ENCODE measurements at regions not wholly inside any gene's neighbourhood (a gene's known extent, or its start where the extent isn't known, plus 50 kb on each side); places are given as distances from the start of the nearest gene placed in this dataset.

DNA sequence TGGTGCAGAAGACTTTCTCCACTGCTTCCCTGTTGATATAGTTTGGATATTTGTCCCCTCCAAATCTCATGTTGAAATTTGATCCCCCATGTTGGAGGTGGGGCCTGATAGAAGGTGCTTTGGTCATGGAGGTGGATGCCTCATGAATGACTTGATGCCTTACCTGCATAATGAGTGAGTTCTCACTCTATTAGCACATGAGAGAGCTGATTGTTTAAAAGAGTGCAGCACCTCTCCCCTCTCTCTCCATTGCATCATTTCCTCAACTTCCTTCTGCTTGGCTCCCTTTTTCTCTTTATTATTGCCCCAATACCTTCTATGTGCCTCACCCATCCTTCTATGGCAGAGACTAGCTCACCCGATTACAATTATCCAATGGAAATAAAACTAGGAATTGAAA lies 90.8 kb upstream of the COX10 start:
- Histone ChIP-seq H3K27ac (ENCODE audit: low read depth in 1 of 2, low read length in 2 of 2) (no peak overlapping the region), H3K4me1 (ENCODE audit: control insufficient read depth in 1 of 2, insufficient read depth in 2 of 2, low read length in 2 of 2) (no peaks in the 10 kb centered on the region), H3K36me3 (ENCODE audit: control insufficient read depth in 1 of 2, insufficient read depth in 2 of 2, low read length in 1 of 2) (peaks cover 0 to 3% of the 10 kb centered on the region in 2 donors), H3K4me3 (ENCODE audit: low read length in 2 of 2) (no peak overlapping the region), H3K27me3 (ENCODE audit: control insufficient read depth in 1 of 2, insufficient read depth in 2 of 2, low read length in 1 of 2) (no peaks in the 10 kb centered on the region), H3K9me3 (ENCODE audit: control insufficient read depth, low read length) (no peaks in the 10 kb centered on the region)
- WGBS, 2 donors, result 89 to 99% methylated on average over 1 of the region's 1 CpG
- DNase-seq, result no peak
- ATAC-seq (ENCODE audit: low FRiP score), result no peak
- intact Hi-C loops (cut with DNase I), result no loop called here

DNA sequence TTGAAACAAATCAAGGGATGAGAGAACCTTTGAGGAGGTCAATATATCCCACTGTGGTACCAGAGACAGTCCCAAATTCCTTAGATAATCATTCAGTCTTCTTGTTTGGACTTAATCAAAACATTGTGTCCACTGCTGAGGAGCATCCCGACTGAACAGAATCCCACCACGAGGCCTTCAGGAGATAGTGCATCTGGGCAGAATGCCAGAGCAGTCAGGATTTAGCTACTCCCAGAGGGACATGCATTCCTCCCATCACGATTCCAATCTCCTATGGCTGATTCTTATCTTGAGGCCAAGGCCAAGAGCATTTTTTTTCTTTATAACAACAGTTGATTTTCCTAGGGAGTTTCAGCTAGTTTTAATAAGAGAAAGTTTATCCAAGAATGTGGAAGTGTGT lies 87.4 kb upstream of the COX10 start:
- no peaks in the 10 kb centered on the region for H3K9me3 ChIP-seq (ENCODE audit: control insufficient read depth, low read length)
- H3K4me1 ChIP-seq (ENCODE audit: control insufficient read depth in 1 of 2, insufficient read depth in 2 of 2, low read length in 2 of 2), result no peaks in the 10 kb centered on the region
- H3K36me3 ChIP-seq (ENCODE audit: control insufficient read depth in 1 of 2, insufficient read depth in 2 of 2, low read length in 1 of 2), result peaks cover 0 to 3% of the 10 kb centered on the region in 2 donors
- DNase-seq, result no peak
- ATAC-seq (ENCODE audit: low FRiP score), result no peak
- H3K4me3 ChIP-seq (ENCODE audit: low read length in 2 of 2), result no peak overlapping the region
- 37 to 47% methylated on average over 3 of the region's 3 CpGs for WGBS, 2 donors
- intact Hi-C loops (cut with DNase I), result no loop called here
- H3K27ac ChIP-seq (ENCODE audit: low read depth in 1 of 2, low read length in 2 of 2), result no peak overlapping the region
- no peaks in the 10 kb centered on the region for H3K27me3 ChIP-seq (ENCODE audit: control insufficient read depth in 1 of 2, insufficient read depth in 2 of 2, low read length in 1 of 2)

DNA sequence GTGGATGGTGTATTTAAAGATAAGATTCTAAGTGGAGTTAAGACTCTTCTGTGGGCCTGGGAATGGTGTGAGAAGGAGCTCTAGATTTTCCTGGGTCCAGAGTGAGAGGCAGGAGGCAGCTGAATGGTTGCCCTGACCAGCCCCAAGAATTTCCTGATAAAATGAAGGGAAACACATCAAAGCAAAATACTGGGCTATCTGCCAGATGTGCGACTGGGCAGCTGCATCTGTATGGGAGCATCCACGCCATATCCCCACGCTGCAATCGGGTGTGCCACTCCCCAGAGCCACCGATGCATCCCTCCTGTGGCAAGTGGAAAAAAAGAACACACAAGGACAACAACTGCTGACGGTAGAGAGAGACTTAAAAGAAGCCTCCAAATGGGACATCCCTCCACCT lies 84.3 kb upstream of the COX10 start:
- 77 to 81% methylated on average over 6 of the region's 6 CpGs for WGBS, 2 donors
- H3K27ac ChIP-seq (ENCODE audit: low read depth in 1 of 2, low read length in 2 of 2), result no peak overlapping the region
- DNase-seq, result no peak
- peaks cover 0 to 3% of the 10 kb centered on the region in 2 donors for H3K36me3 ChIP-seq (ENCODE audit: control insufficient read depth in 1 of 2, insufficient read depth in 2 of 2, low read length in 1 of 2)
- no peak overlapping the region for H3K4me3 ChIP-seq (ENCODE audit: low read length in 2 of 2)
- H3K9me3 ChIP-seq (ENCODE audit: control insufficient read depth, low read length), result no peaks in the 10 kb centered on the region
- no peaks in the 10 kb centered on the region for H3K4me1 ChIP-seq (ENCODE audit: control insufficient read depth in 1 of 2, insufficient read depth in 2 of 2, low read length in 2 of 2)
- intact Hi-C loops (cut with DNase I), result no loop called here
- no peaks in the 10 kb centered on the region for H3K27me3 ChIP-seq (ENCODE audit: control insufficient read depth in 1 of 2, insufficient read depth in 2 of 2, low read length in 1 of 2)
- ATAC-seq (ENCODE audit: low FRiP score), result no peak

DNA sequence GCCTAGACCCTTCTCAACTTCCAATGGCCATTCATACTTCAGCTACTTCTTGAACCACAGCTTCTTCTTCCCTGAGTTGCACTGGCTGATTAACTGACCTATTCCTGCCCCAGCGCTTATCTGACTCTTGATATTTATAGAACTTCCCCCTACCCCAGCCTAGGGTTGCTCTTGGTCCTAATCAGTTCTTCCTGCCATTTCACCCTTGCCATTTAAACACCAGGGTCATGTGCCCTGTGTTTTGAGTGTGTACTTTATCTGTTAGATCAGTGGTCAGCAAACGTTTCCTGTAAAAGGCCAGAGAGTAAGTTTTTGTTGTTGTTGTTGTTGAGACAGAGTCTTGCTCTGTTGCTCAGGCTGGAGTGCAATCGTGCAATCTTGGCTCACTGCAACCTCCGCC lies 82.4 kb upstream of the COX10 start:
- Histone ChIP-seq H3K9me3 (ENCODE audit: control insufficient read depth, low read length) (no peaks in the 10 kb centered on the region), H3K27ac (ENCODE audit: low read depth in 1 of 2, low read length in 2 of 2) (no peak overlapping the region), H3K36me3 (ENCODE audit: control insufficient read depth in 1 of 2, insufficient read depth in 2 of 2, low read length in 1 of 2) (peaks cover 0 to 3% of the 10 kb centered on the region in 2 donors), H3K4me3 (ENCODE audit: low read length in 2 of 2) (no peak overlapping the region), H3K4me1 (ENCODE audit: control insufficient read depth in 1 of 2, insufficient read depth in 2 of 2, low read length in 2 of 2) (no peaks in the 10 kb centered on the region), H3K27me3 (ENCODE audit: control insufficient read depth in 1 of 2, insufficient read depth in 2 of 2, low read length in 1 of 2) (no peaks in the 10 kb centered on the region)
- no peak for DNase-seq
- intact Hi-C loops (cut with DNase I), result no loop called here
- WGBS, 2 donors, result 79 to 87% methylated on average over 4 of the region's 4 CpGs
- ATAC-seq (ENCODE audit: low FRiP score), result no peak

DNA sequence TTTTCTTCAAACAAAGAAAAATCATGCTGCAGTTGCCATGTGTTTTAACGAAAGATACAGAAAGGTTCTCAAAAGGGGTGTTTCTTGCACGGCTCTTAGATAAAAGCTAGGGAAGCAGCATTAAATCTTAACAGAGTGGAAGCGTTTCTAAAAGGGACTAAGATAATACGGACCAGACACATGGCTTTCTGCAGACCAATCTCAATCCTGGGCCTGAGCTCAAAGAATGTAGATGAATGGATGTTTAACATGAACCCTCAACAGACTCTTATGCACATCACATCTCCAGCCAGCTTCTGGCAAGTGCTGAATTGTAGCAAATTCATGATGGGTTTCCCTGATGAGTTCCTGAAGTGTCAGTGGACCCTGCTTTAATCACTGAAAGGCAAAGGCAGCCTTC lies 80.2 kb upstream of the COX10 start:
- no peaks in the 10 kb centered on the region for H3K36me3 ChIP-seq (ENCODE audit: control insufficient read depth in 1 of 2, insufficient read depth in 2 of 2, low read length in 1 of 2)
- H3K4me3 ChIP-seq (ENCODE audit: low read length in 2 of 2), result no peak overlapping the region
- intact Hi-C loops (cut with DNase I), result no loop called here
- no peaks in the 10 kb centered on the region for H3K9me3 ChIP-seq (ENCODE audit: control insufficient read depth, low read length)
- H3K27ac ChIP-seq (ENCODE audit: low read depth in 1 of 2, low read length in 2 of 2), result no peak overlapping the region
- no peaks in the 10 kb centered on the region for H3K27me3 ChIP-seq (ENCODE audit: control insufficient read depth in 1 of 2, insufficient read depth in 2 of 2, low read length in 1 of 2)
- no peak for ATAC-seq (ENCODE audit: low FRiP score)
- H3K4me1 ChIP-seq (ENCODE audit: control insufficient read depth in 1 of 2, insufficient read depth in 2 of 2, low read length in 2 of 2), result no peaks in the 10 kb centered on the region
- no peak for DNase-seq
- 81 to 91% methylated on average over 4 of the region's 4 CpGs for WGBS, 2 donors

DNA sequence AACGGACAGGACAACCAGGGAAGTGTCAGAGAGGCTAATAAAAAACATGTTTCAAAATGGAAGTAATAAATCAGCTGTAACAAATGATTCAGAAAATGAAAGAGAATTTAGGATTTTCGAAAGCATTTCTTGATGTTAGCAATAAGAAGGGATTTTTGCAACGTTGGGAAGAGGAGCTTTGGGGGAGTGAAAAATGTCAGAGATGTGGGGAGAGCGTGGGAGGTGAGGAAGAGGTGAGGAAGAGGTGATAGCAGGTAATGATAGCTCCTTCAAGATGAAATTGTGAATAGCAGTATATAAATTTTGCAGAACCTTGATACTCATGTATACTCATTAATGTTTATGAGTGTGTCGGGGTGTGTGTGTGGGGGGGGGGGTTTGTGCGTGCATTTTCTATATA lies 76.2 kb upstream of the COX10 start:
- no peaks in the 10 kb centered on the region for H3K9me3 ChIP-seq (ENCODE audit: control insufficient read depth, low read length)
- no peak overlapping the region for H3K4me3 ChIP-seq (ENCODE audit: low read length in 2 of 2)
- H3K4me1 ChIP-seq (ENCODE audit: control insufficient read depth in 1 of 2, insufficient read depth in 2 of 2, low read length in 2 of 2), result no peaks in the 10 kb centered on the region
- intact Hi-C loops (cut with DNase I), result no loop called here
- no peaks in the 10 kb centered on the region for H3K27me3 ChIP-seq (ENCODE audit: control insufficient read depth in 1 of 2, insufficient read depth in 2 of 2, low read length in 1 of 2)
- ATAC-seq (ENCODE audit: low FRiP score) (no peak), DNase-seq (no peak)
- no peaks in the 10 kb centered on the region for H3K36me3 ChIP-seq (ENCODE audit: control insufficient read depth in 1 of 2, insufficient read depth in 2 of 2, low read length in 1 of 2)
- no peak overlapping the region for H3K27ac ChIP-seq (ENCODE audit: low read depth in 1 of 2, low read length in 2 of 2)
- 78 to 80% methylated on average over 6 of the region's 6 CpGs for WGBS, 2 donors

DNA sequence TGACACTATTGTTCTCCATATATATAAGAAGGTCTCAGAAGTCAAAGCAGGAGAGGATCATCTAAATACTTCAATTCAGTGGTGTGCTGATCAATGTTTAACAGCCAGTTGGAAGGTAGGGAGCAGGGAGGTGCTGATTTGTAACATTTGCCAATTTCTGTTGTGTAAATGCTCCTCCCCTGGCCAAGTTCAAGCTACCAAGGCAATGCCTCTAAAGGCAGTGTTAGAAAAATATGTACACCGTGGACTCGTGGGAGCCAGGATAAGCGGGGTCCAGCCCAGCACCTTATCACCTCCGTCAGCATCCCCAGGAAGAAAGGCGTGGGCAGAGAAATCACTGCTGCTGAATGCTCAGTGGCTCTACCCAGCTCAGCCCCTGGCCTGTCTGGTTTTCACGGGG lies 75.3 kb upstream of the COX10 start:
- intact Hi-C loops (cut with DNase I), result no loop called here

DNA sequence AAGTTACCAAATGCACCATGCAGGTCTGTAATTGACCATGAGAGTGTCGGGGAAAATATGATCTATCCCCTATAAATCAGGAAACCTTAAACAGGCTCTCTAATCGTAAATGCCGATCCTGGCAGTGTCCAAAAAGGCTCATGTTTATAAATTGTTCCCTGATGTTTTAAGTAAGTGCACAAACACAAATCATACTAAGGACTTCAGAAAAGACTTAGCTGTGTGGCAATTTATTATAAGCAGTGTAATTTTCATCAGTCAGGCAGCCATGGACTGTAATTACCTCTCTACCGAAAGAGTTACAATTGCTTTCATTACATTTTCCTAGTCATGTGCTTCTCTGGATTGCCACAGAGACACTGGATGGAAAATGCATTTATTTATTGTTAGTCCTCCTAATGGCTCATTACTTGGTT lies 73.4 kb upstream of the COX10 start:
- Histone ChIP-seq H3K27ac (ENCODE audit: low read depth in 1 of 2, low read length in 2 of 2) (no peak overlapping the region), H3K27me3 (ENCODE audit: control insufficient read depth in 1 of 2, insufficient read depth in 2 of 2, low read length in 1 of 2) (no peaks in the 10 kb centered on the region), H3K4me3 (ENCODE audit: low read length in 2 of 2) (no peak overlapping the region), H3K4me1 (ENCODE audit: control insufficient read depth in 1 of 2, insufficient read depth in 2 of 2, low read length in 2 of 2) (no peaks in the 10 kb centered on the region), H3K9me3 (ENCODE audit: control insufficient read depth, low read length) (no peaks in the 10 kb centered on the region), H3K36me3 (ENCODE audit: control insufficient read depth in 1 of 2, insufficient read depth in 2 of 2, low read length in 1 of 2) (no peaks in the 10 kb centered on the region)
- intact Hi-C loops (cut with DNase I), result no loop called here
- no peak for ATAC-seq (ENCODE audit: low FRiP score)
- DNase-seq, result no peak
- 81 to 92% methylated on average over 4 of the region's 4 CpGs for WGBS, 2 donors

More for the DNA sequence above, 75.3 kb upstream of the COX10 start:
- Histone ChIP-seq H3K4me1 (ENCODE audit: control insufficient read depth in 1 of 2, insufficient read depth in 2 of 2, low read length in 2 of 2) (no peaks in the 10 kb centered on the region), H3K36me3 (ENCODE audit: control insufficient read depth in 1 of 2, insufficient read depth in 2 of 2, low read length in 1 of 2) (no peaks in the 10 kb centered on the region), H3K4me3 (ENCODE audit: low read length in 2 of 2) (no peak overlapping the region), H3K9me3 (ENCODE audit: control insufficient read depth, low read length) (no peaks in the 10 kb centered on the region), H3K27me3 (ENCODE audit: control insufficient read depth in 1 of 2, insufficient read depth in 2 of 2, low read length in 1 of 2) (no peaks in the 10 kb centered on the region), H3K27ac (ENCODE audit: low read depth in 1 of 2, low read length in 2 of 2) (no peak overlapping the region)
- 77 to 80% methylated on average over 6 of the region's 6 CpGs for WGBS, 2 donors
- DNase-seq (no peak), ATAC-seq (ENCODE audit: low FRiP score) (no peak)

DNA sequence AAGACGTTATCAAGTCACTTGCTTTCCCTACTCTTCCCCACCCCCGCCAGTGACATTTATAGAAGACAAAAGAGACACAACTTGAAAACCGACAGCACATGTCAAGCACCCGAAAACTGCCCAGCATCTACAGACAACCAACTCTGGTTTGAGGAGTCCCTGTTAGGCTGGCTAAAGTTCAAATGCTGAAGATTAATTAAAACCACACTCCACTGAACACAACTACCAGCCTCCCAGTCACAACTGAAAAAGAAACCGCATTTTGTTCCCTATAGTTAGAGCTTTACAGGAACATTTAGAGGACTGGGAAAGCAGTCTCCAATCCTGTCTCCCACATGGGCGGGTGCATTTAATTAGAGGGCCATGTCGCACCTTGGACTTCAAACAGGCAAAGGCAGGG lies 73.0 kb upstream of the COX10 start:
- Histone ChIP-seq H3K36me3 (ENCODE audit: control insufficient read depth in 1 of 2, insufficient read depth in 2 of 2, low read length in 1 of 2) (no peaks in the 10 kb centered on the region), H3K27ac (ENCODE audit: low read depth in 1 of 2, low read length in 2 of 2) (no peak overlapping the region), H3K27me3 (ENCODE audit: control insufficient read depth in 1 of 2, insufficient read depth in 2 of 2, low read length in 1 of 2) (no peaks in the 10 kb centered on the region), H3K9me3 (ENCODE audit: control insufficient read depth, low read length) (no peaks in the 10 kb centered on the region), H3K4me3 (ENCODE audit: low read length in 2 of 2) (no peak overlapping the region), H3K4me1 (ENCODE audit: control insufficient read depth in 1 of 2, insufficient read depth in 2 of 2, low read length in 2 of 2) (no peaks in the 10 kb centered on the region)
- WGBS, 2 donors, result 88 to 89% methylated on average over 7 of the region's 7 CpGs
- intact Hi-C loops (cut with DNase I), result no loop called here
- no peak for ATAC-seq (ENCODE audit: low FRiP score)
- no peak for DNase-seq

All from aorta (tissue), 5 donors.